ENCODE measurements at regions not wholly inside any gene's neighbourhood (a gene's known extent, or its start where the extent isn't known, plus 50 kb on each side); places are given as distances from the start of the nearest gene placed in this dataset.

GRCh38 chr18:29651122-29651680, 1391.3 kb downstream of the DSC3 start:
- H3K4me3 ChIP-seq (ENCODE audit: low read depth, low read length), result no peak overlapping the region
- TF ChIP-seq CTCF (IDR thresholded peaks at IDR 0.05; ENCODE audit: insufficient read depth, low read depth, low read length, missing control alignments), result no peak
- no peak for DNase-seq (ENCODE audit: low read depth)

- H3K4me3 ChIP-seq (ENCODE audit: low read depth, low read length), result no peak overlapping the region
- no peak for TF ChIP-seq CTCF (IDR thresholded peaks at IDR 0.05; ENCODE audit: insufficient read depth, low read depth, low read length, missing control alignments)
- DNase-seq (ENCODE audit: low read depth), result no peak
Measured at GRCh38 chr18:29648891-29649290, 1393.7 kb downstream of the DSC3 start.

GRCh38 chr18:29647700-29648099, 1394.8 kb downstream of the DSC3 start:
- no peak for DNase-seq (ENCODE audit: low read depth)

GRCh38 chr18:29644276-29644675, 1398.3 kb downstream of the DSC3 start:
- TF ChIP-seq CTCF (IDR thresholded peaks at IDR 0.05; ENCODE audit: insufficient read depth, low read depth, low read length, missing control alignments), result no peak
- no peak overlapping the region for H3K4me3 ChIP-seq (ENCODE audit: low read depth, low read length)
- DNase-seq (ENCODE audit: low read depth), result no peak

More at GRCh38 chr18:29647700-29648099, 1394.8 kb downstream of the DSC3 start:
- TF ChIP-seq CTCF (IDR thresholded peaks at IDR 0.05; ENCODE audit: insufficient read depth, low read depth, low read length, missing control alignments), result no peak
- no peak overlapping the region for H3K4me3 ChIP-seq (ENCODE audit: low read depth, low read length)

- H3K4me3 ChIP-seq (ENCODE audit: low read depth, low read length), result no peak overlapping the region
- TF ChIP-seq CTCF (IDR thresholded peaks at IDR 0.05; ENCODE audit: insufficient read depth, low read depth, low read length, missing control alignments), result no peak
- DNase-seq (ENCODE audit: low read depth), result no peak
Measured at GRCh38 chr18:29629493-29630036, 1413.0 kb downstream of the DSC3 start.

GRCh38 chr18:29626094-29626493, 1416.4 kb downstream of the DSC3 start:
- no peak overlapping the region for H3K4me3 ChIP-seq (ENCODE audit: low read depth, low read length)
- no peak for DNase-seq (ENCODE audit: low read depth)
- no peak for TF ChIP-seq CTCF (IDR thresholded peaks at IDR 0.05; ENCODE audit: insufficient read depth, low read depth, low read length, missing control alignments)

- no peak for TF ChIP-seq CTCF (IDR thresholded peaks at IDR 0.05; ENCODE audit: insufficient read depth, low read depth, low read length, missing control alignments)
- H3K4me3 ChIP-seq (ENCODE audit: low read depth, low read length), result no peak overlapping the region
- DNase-seq (ENCODE audit: low read depth), result no peak
Measured at GRCh38 chr18:29616867-29617266, 1425.7 kb downstream of the DSC3 start.

All from GM12865 (cell line).